GM12878 (cell line): ENCODE measurements at regions not wholly inside any gene's neighbourhood (a gene's known extent, or its start where the extent isn't known, plus 50 kb on each side); places are given as distances from the start of the nearest gene placed in this dataset.

ENCODE experiments used
- CHD4 ChIP-seq: fragments of 200-600 bp; sonication (generic); IDR thresholded peaks from 2 replicates; pipeline ENCODE4 v1.6.1; 2016; ENCODE audit warnings: mild to moderate bottlenecking
- DPF2 ChIP-seq: fragments of 450-650 bp; IDR thresholded peaks from 2 replicates; pipeline ENCODE4 v1.6.1; 2017; ENCODE audit warnings: mild to moderate bottlenecking
- KDM1A ChIP-seq: fragments of 200-600 bp; sonication (generic); IDR thresholded peaks from 2 replicates; pipeline ENCODE4 v1.6.1; 2016; ENCODE audit warnings: borderline replicate concordance
- RUNX3 ChIP-seq: IDR thresholded peaks from 2 replicates; pipeline ENCODE4 v1.6.1; 2012; ENCODE audit warnings: low read length, inconsistent platforms
- SIX5 ChIP-seq: IDR thresholded peaks from 2 replicates; pipeline ENCODE4 v1.6.1; 2011; ENCODE audit warnings: mild to moderate bottlenecking, low read depth, low read length, moderate library complexity; ENCODE audit not compliant: severe bottlenecking
- SP1 ChIP-seq: IDR thresholded peaks from one replicate; pipeline ENCODE4 v1.6.1; 2011; ENCODE audit warnings: low read depth, low read length
- TF ChIP-seq, protein P1 (sequence below): fragments of 150-350 bp; IDR thresholded peaks from 2 replicates; pipeline ENCODE4 v1.6.1; 2016; ENCODE audit warnings: low read depth, low read length
- TF ChIP-seq, protein P2 (sequence below): IDR thresholded peaks from 2 replicates; pipeline ENCODE4 v1.6.1; 2012; ENCODE audit warnings: improper control_type of control experiment, low read depth, low read length; ENCODE audit not compliant: insufficient replicate concordance
- TF ChIP-seq, protein P3 (sequence below): IDR thresholded peaks from 2 replicates; pipeline ENCODE4 v1.6.1; 2011; ENCODE audit warnings: borderline replicate concordance, low read depth, mild to moderate bottlenecking, moderate library complexity, low read length; ENCODE audit not compliant: insufficient read depth, poor library complexity, severe bottlenecking

DNA sequence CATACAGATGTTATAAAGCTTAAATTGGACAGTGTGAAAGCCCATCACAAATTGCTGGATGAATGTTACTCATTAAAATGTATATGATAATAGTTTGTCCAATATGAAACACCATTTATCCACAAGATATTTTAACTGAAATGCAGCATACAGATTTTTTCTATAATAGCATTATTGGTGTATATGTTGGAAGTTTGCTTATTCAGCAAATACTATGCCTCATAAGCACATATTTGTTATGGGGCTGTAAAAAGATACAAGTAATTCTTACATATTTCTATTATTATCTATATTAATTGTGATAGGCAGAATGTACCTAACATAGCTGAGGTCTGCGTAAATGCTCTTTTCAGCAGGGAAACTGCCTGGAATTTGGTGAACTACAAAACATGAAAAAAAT lies 790.5 kb downstream of the DIPK2A start (continued):
- TF ChIP-seq, protein P1, sequence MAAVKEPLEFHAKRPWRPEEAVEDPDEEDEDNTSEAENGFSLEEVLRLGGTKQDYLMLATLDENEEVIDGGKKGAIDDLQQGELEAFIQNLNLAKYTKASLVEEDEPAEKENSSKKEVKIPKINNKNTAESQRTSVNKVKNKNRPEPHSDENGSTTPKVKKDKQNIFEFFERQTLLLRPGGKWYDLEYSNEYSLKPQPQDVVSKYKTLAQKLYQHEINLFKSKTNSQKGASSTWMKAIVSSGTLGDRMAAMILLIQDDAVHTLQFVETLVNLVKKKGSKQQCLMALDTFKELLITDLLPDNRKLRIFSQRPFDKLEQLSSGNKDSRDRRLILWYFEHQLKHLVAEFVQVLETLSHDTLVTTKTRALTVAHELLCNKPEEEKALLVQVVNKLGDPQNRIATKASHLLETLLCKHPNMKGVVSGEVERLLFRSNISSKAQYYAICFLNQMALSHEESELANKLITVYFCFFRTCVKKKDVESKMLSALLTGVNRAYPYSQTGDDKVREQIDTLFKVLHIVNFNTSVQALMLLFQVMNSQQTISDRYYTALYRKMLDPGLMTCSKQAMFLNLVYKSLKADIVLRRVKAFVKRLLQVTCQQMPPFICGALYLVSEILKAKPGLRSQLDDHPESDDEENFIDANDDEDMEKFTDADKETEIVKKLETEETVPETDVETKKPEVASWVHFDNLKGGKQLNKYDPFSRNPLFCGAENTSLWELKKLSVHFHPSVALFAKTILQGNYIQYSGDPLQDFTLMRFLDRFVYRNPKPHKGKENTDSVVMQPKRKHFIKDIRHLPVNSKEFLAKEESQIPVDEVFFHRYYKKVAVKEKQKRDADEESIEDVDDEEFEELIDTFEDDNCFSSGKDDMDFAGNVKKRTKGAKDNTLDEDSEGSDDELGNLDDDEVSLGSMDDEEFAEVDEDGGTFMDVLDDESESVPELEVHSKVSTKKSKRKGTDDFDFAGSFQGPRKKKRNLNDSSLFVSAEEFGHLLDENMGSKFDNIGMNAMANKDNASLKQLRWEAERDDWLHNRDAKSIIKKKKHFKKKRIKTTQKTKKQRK = no peak
- TF ChIP-seq, protein P2, sequence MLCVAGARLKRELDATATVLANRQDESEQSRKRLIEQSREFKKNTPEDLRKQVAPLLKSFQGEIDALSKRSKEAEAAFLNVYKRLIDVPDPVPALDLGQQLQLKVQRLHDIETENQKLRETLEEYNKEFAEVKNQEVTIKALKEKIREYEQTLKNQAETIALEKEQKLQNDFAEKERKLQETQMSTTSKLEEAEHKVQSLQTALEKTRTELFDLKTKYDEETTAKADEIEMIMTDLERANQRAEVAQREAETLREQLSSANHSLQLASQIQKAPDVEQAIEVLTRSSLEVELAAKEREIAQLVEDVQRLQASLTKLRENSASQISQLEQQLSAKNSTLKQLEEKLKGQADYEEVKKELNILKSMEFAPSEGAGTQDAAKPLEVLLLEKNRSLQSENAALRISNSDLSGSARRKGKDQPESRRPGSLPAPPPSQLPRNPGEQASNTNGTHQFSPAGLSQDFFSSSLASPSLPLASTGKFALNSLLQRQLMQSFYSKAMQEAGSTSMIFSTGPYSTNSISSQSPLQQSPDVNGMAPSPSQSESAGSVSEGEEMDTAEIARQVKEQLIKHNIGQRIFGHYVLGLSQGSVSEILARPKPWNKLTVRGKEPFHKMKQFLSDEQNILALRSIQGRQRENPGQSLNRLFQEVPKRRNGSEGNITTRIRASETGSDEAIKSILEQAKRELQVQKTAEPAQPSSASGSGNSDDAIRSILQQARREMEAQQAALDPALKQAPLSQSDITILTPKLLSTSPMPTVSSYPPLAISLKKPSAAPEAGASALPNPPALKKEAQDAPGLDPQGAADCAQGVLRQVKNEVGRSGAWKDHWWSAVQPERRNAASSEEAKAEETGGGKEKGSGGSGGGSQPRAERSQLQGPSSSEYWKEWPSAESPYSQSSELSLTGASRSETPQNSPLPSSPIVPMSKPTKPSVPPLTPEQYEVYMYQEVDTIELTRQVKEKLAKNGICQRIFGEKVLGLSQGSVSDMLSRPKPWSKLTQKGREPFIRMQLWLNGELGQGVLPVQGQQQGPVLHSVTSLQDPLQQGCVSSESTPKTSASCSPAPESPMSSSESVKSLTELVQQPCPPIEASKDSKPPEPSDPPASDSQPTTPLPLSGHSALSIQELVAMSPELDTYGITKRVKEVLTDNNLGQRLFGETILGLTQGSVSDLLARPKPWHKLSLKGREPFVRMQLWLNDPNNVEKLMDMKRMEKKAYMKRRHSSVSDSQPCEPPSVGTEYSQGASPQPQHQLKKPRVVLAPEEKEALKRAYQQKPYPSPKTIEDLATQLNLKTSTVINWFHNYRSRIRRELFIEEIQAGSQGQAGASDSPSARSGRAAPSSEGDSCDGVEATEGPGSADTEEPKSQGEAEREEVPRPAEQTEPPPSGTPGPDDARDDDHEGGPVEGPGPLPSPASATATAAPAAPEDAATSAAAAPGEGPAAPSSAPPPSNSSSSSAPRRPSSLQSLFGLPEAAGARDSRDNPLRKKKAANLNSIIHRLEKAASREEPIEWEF = no peak
- TF ChIP-seq, protein P3, sequence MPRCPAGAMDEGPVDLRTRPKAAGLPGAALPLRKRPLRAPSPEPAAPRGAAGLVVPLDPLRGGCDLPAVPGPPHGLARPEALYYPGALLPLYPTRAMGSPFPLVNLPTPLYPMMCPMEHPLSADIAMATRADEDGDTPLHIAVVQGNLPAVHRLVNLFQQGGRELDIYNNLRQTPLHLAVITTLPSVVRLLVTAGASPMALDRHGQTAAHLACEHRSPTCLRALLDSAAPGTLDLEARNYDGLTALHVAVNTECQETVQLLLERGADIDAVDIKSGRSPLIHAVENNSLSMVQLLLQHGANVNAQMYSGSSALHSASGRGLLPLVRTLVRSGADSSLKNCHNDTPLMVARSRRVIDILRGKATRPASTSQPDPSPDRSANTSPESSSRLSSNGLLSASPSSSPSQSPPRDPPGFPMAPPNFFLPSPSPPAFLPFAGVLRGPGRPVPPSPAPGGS = no peak
- no peak for TF ChIP-seq CHD4
- no peak for TF ChIP-seq SP1
- no peak for TF ChIP-seq SIX5
- no peak for TF ChIP-seq RUNX3
- TF ChIP-seq DPF2 = no peak
- TF ChIP-seq KDM1A = no peak
